AG10803 (cell line): ENCODE measurements at regions not wholly inside any gene's neighbourhood (a gene's known extent, or its start where the extent isn't known, plus 50 kb on each side); places are given as distances from the start of the nearest gene placed in this dataset.

Source experiments
- DNase-seq: peaks from one replicate; pipeline ENCODE4 v3.0.0; 2010; ENCODE audit warnings: low read depth
- H3K4me3 ChIP-seq: 2 replicates; pipeline ENCODE4 v1.5.1; 2011; ENCODE audit warnings: mild to moderate bottlenecking, low read length, control low read depth
- CTCF ChIP-seq: conservative IDR thresholded peaks from 2 replicates; pipeline ENCODE4 v1.5.1; 2011; ENCODE audit warnings: mild to moderate bottlenecking, low read length, control low read depth, inconsistent platforms

GRCh38 chr16:49194537-49195236, 87.0 kb downstream of the CBLN1 start:
- DNase-seq = no peak
- TF ChIP-seq CTCF = no peak
- no peak overlapping the region for H3K4me3 ChIP-seq

DNA sequence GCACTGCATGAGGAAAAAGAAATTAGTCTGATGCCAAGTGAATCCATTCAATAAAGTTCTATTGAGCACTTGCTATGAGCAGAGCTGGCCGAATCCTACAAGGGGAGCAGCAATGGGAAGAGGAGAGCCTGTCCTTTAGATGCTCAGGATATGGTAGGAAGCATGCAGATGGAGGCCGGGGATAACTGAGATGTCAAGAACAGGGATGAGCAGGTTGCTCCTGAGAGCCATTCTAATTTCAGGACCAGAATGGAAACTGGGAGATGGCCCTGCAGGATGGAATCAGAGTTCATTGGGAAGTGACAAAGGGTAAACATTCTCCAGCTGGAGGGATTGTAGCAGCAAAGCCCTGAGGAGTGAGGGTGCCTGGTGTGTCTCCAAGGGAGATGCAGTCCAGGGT, 88.0 kb downstream of the CBLN1 start:
- TF ChIP-seq CTCF = no peak
- DNase-seq = no peak
- H3K4me3 ChIP-seq = no peak overlapping the region

DNA sequence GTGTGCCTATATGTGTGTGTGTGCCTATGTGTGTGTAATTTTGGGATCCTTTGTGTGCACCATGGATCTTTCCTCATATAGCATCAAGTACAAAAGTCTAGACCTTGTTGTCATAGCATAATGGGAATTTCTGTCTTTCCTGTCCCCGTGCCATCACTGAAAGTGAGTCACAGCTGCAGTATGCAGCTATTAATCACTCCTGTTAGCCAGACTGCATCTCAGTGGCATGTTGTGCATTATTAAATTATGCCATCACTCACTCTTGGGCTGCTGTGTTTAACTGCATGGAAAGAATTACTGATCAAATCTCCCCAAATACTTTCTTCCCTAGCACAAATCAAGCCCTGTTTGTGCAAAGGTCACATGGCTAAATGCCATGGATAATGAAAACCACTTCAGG, 92.4 kb downstream of the CBLN1 start:
- no peak for DNase-seq
- no peak overlapping the region for H3K4me3 ChIP-seq
- TF ChIP-seq CTCF = no peak

DNA sequence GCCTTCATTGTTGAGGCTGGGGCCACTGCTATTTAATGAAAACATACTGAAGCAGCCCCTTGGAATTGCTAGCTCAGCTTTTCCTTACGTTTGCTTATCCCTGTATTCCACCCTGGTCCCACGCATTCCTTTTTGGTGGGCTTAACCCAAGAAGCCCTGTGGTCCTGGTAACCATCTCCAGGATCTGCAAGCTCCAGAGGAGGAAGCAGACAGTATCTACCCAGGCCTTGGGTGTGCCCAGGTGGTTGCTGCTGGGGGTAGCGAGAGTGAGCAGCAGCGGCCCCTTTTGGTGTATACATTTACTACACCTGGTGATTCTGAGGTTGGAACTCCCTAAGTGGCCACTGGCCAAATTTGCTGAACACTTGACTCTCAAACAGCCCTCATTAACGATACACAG, 97.7 kb downstream of the CBLN1 start:
- DNase-seq = no peak

DNA sequence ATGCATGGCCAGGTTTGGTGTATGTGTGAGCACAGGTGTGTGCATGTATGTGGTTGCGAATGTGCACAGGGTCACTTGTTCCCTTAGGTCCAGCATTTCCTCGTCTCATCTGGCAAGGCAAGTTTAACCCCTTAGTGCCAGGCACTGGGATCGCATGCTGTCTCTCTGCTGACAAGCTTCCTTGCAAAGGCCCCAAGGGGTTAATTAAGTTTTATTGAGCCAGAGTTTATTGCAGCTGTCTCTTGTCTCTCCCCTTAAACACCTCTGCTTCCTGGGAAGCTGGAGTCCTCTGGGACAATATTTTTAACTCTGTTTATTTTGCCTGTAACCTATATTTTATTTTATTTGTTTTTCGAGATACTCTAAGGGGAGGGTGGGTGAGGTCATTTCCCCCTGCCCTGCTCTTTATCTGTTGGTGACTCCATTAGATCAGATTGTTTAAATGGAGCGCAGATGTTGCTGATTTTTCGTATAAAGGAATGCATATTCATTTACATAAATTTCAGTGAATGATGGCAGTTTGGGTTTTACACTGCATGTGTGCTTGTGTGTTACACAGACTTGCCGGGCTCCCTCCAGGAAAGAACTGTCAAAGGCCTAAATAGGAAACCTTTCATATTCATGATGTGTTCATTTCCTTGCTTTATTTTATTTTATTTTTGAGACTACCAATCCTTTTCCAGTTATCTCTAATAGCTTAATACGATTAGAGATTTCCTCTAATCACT, 99.7 kb downstream of the CBLN1 start:
- TF ChIP-seq CTCF = no peak
- DNase-seq = no peak
- H3K4me3 ChIP-seq = no peak overlapping the region

More for the DNA sequence above, 97.7 kb downstream of the CBLN1 start:
- 0 out of 2 replicates have a peak, but pooled peaks have one; percentile 4 for TF ChIP-seq CTCF
- no peak overlapping the region for H3K4me3 ChIP-seq

DNA sequence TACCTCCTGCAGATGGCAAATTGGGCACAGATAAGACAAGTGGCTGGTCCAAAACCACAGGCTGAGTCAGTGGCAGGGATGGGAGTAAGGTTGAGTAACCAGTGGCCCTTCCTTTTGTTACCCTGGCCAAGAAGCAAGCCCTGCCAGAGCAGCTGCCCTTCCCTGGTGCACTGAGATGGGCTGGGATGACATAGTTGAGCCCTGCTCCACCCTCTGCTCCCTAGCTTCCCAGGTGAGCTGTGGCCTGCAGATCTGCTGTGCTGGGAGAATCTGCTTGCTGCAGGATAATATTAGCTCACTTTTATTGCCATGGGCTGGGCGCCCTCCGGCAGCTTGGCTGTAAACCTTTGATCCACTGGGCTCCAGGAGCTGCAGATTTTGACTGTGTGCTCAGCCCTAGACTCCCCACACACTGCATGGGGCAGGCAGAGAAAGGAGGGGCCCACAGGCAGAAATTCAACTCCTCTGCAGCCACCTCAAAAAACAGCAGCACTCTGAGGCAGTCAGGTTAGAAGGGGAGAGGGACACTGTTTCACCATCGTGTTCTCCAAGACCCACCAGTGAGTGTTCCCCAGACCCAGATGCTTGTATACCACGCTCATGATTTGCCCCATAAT, 101.8 kb downstream of the CBLN1 start:
- TF ChIP-seq CTCF = no peak
- H3K4me3 ChIP-seq = no peak overlapping the region
- DNase-seq = no peak
